Cardiac fibroblast (primary cell): ENCODE measurements at regions not wholly inside any gene's neighbourhood (a gene's known extent, or its start where the extent isn't known, plus 50 kb on each side); places are given as distances from the start of the nearest gene placed in this dataset.
"Not testable (repeated sequence)": the region's sequence is repeated elsewhere in the genome, so short reads cannot be mapped to it uniquely, and the experiment has no call there.

Source experiments
- DNase-seq, 2 donors: peaks; one replicate each; pipeline versions ENCODE4 v3.0.0 to v3.0.0-alpha.2; 2010; ENCODE audit warnings: low read depth in 2 of 2
- H3K4me3 ChIP-seq, 2 donors: replicated peaks in 1 of 2; 1 replicate in 1 of 2; 2 replicates in 1 of 2; pipeline ENCODE4 v1.5.1; 2011; ENCODE audit warnings: low read depth in 2 of 2, low read length in 2 of 2, mild to moderate bottlenecking in 2 of 2, moderate library complexity in 1 of 2
- TF ChIP-seq, protein P1 (sequence below): IDR thresholded peaks from one replicate; pipeline ENCODE4 v1.5.1; 2011; ENCODE audit warnings: low read depth, mild to moderate bottlenecking, low read length, inconsistent platforms

DNA sequence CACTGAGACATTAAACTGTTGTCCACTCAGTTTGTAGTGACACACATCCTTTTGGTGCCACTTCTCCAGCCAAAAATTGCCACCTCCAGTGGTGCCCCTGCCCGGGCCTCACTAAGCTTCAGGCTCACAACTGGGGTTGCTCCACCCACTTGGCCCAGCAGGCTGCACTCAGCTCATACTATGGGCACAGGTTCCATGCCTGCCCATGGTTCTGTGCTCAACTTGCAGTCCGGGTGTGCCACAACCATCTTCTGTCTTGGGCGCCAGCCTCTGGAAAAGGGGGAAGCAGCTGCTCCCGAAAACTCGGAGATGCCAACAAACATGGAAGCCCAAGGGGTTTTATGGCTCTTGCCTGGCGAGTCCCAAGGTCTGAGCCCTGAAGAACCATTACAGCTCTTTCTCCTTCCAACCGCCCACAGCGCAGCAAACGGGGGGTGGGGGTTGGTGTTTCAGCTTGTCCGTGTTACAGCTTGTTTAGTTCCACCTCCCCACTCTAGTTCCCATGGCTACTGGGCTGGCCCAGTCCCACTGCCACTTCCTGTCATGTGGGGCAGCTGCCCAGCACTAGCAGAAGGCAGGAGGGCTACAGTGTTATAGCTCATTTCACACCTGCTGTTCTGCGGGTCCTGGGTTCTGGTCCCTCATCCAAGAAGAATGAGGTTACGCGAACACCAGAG is 998.3 kb downstream of the SLC16A7 start:
- no peak for DNase-seq
- H3K4me3 ChIP-seq, result no peak overlapping the region
- TF ChIP-seq, protein P1, sequence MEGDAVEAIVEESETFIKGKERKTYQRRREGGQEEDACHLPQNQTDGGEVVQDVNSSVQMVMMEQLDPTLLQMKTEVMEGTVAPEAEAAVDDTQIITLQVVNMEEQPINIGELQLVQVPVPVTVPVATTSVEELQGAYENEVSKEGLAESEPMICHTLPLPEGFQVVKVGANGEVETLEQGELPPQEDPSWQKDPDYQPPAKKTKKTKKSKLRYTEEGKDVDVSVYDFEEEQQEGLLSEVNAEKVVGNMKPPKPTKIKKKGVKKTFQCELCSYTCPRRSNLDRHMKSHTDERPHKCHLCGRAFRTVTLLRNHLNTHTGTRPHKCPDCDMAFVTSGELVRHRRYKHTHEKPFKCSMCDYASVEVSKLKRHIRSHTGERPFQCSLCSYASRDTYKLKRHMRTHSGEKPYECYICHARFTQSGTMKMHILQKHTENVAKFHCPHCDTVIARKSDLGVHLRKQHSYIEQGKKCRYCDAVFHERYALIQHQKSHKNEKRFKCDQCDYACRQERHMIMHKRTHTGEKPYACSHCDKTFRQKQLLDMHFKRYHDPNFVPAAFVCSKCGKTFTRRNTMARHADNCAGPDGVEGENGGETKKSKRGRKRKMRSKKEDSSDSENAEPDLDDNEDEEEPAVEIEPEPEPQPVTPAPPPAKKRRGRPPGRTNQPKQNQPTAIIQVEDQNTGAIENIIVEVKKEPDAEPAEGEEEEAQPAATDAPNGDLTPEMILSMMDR, result no peak

DNA sequence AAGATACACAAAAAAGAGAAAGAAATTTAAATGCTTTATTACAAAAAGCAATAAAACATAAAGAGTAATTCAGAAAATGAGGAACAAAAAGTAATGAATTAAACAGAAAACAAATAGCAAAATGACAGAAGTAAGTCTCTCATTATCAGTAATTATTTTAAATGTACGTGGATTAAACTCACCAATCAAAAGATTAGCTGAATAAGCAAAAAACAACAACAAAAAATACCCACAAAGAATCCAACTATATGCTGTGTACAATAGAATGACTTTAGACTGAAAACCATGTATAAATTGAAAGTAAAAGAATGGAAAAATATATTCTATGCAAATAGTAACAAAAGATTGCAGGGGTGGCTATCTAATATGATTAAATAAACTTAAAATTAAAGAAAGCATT is 1006.8 kb downstream of the SLC16A7 start:
- H3K4me3 ChIP-seq, result no peak overlapping the region
- no peak for DNase-seq
- TF ChIP-seq, protein P1, result no peak

DNA sequence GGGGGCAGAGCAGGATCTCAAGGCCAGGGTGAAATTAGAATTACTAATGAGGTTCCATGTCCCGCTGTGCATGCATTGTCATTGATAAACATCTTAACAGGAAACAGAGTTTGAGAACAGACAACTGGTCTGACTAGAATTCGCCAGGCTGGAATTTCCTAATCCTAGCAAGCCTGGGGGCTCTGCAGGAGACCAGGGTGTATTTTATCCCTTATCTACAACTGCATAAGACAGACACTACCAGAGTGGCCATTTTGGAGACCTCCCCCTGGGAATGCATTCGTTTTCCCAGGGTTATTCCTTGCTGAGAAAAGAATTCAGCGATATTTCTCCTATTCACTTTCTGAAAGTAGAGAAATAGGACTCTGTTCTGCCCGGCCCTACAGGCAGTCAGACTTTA is 1007.6 kb downstream of the SLC16A7 start:
- DNase-seq, H3K4me3 ChIP-seq: not testable (repeated sequence)

DNA sequence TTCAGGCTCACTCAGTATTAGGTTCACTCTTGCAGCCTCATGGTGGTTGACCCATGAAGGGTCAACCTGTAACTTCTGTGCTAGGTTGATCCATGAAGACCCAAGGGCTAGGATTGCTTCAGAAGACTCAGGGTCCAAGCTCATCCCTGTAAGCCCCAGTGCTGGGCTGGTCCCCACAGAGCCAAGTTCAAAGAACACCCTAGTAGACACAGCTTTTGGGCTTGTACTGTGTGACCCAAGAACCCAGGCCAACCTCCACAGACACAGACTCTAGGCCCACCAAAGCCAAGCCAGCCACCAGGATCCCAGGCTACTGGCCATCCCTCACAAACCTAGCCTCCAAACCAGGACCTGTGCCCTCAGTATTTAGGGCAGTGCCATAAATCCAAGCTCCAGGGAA is 1020.6 kb downstream of the SLC16A7 start:
- no peak for DNase-seq
- TF ChIP-seq, protein P1, result no peak
- no peak overlapping the region for H3K4me3 ChIP-seq

DNA sequence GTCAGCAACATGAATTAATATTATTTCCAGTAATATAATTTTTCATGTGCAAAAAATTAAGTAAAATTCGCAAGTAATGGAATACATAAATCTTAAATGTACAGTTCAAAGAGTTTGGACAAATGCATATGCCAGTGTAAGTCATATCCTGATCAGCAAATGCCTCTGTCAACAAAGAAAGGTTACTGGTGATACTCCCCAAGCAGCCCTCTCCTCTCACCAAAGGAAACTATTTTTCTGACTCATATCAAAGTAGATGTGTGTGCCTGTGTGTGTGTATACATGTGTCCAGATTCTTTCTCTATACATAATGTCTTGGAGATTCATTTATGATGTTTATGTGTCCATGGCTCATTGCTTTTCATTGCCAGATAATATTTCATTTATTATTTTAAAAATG is 1035.0 kb downstream of the SLC16A7 start:
- TF ChIP-seq, protein P1, result no peak
- DNase-seq, result no peak
- H3K4me3 ChIP-seq, result no peak overlapping the region

DNA sequence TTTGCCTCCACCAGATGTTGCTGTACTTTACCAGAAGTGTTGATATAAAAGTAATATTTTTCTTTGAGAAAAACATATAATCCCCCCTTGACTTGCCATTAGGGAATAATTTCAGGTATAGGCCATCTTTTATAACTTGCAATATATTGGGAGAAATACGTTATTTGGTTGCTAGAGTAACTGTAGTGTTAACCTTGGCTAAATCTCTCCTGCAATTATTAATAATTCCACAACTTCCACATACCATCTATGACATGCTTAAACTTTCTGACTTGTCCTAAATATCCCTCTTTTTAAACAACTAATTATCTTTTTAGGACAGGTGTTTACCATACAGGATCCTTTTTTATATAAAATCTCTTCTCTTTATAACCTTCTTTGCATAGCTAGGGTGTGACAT is 1048.2 kb downstream of the SLC16A7 start:
- TF ChIP-seq, protein P1, result no peak
- DNase-seq, result no peak
- no peak overlapping the region for H3K4me3 ChIP-seq

DNA sequence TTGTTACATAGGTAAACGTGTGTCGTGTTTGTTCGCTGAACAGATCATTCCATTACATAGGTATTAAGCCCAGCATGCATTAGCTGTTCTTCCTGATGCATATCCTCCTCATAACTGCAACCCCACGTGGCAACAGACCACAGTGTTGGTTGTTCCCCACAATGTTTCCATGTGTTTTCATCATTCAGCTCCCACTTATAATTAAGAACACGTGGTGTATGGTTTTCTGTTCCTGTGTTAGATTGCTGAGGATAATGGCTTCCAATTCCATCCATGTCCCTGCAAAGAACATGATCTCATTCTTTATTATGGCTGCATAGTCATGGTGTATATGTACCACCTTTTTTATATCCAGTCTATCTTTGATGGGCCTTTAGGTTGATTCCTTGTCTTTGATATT is 1071.1 kb downstream of the SLC16A7 start:
- TF ChIP-seq, protein P1, result no peak
- no peak for DNase-seq
- H3K4me3 ChIP-seq, result no peak overlapping the region
